Loucy (cell line): ENCODE measurements at regions not wholly inside any gene's neighbourhood (a gene's known extent, or its start where the extent isn't known, plus 50 kb on each side); places are given as distances from the start of the nearest gene placed in this dataset.

Experiments
- H2AFZ ChIP-seq: fragments of 200-600 bp; sonication (generic); 2 replicates; pipeline ENCODE4 v1.6.0; 2016; ENCODE audit warnings: antibody characterized with exemption, mild to moderate bottlenecking, low read length, moderate library complexity
- H3F3A ChIP-seq: fragments of 200-600 bp; 2 replicates; pipeline ENCODE4 v1.6.0; 2016; ENCODE audit warnings: antibody characterized with exemption, low read depth, mild to moderate bottlenecking
- H3K27me3 ChIP-seq: fragments of 200-600 bp; sonication (generic); 2 replicates; pipeline ENCODE4 v1.6.1; 2014; ENCODE audit warnings: low read length, mild to moderate bottlenecking; ENCODE audit not compliant: insufficient read depth, poor library complexity, severe bottlenecking
- H3K36me3 ChIP-seq: fragments of 200-600 bp; sonication (generic); 2 replicates; pipeline ENCODE4 v1.6.1; 2016; ENCODE audit warnings: low read length; ENCODE audit not compliant: insufficient read depth
- H3K4me1 ChIP-seq: fragments of 200-600 bp; sonication (generic); 2 replicates; pipeline ENCODE4 v1.5.1; 2014; ENCODE audit warnings: low read length, mild to moderate bottlenecking; ENCODE audit not compliant: insufficient read depth, poor library complexity, severe bottlenecking
- H3K4me2 ChIP-seq: fragments of 200-600 bp; sonication (generic); 2 replicates; pipeline ENCODE4 v1.6.0; 2014; ENCODE audit warnings: antibody characterized with exemption, low read length, low read depth, mild to moderate bottlenecking; ENCODE audit not compliant: poor library complexity, severe bottlenecking
- H3K4me3 ChIP-seq: fragments of 200-600 bp; sonication (generic); 2 replicates; pipeline ENCODE4 v1.5.1; 2014; ENCODE audit warnings: low read length, mild to moderate bottlenecking, mixed read lengths; ENCODE audit not compliant: poor library complexity, severe bottlenecking
- H3K79me2 ChIP-seq: fragments of 200-600 bp; sonication (generic); 2 replicates; pipeline ENCODE4 v1.6.1; 2014; ENCODE audit warnings: low read length; ENCODE audit not compliant: insufficient read depth
- H3K9ac ChIP-seq: fragments of 200-600 bp; sonication (generic); 2 replicates; pipeline ENCODE4 v1.6.0; 2014; ENCODE audit warnings: mild to moderate bottlenecking, low read depth, low read length, moderate library complexity; ENCODE audit not compliant: poor library complexity, severe bottlenecking
- H3K9me2 ChIP-seq: fragments of 200-600 bp; sonication (generic); replicated peaks from 2 replicates; pipeline ENCODE4 v1.6.1; 2016; ENCODE audit warnings: low read depth, low read length, mixed read lengths
- H3K9me3 ChIP-seq: fragments of 200-600 bp; sonication (generic); 2 replicates; pipeline ENCODE4 v1.6.1; 2014; ENCODE audit warnings: mild to moderate bottlenecking, antibody characterized with exemption, low read length, low read depth; ENCODE audit not compliant: insufficient read depth
- H4K20me1 ChIP-seq: fragments of 200-600 bp; sonication (generic); 2 replicates; pipeline ENCODE4 v1.6.0; 2014; ENCODE audit warnings: antibody characterized with exemption, low read length, mild to moderate bottlenecking; ENCODE audit not compliant: insufficient read depth, poor library complexity, severe bottlenecking
- EZH2phosphoT487 ChIP-seq: fragments of 200-600 bp; IDR thresholded peaks from 2 replicates; pipeline ENCODE4 v1.6.1; 2018; ENCODE audit warnings: antibody characterized with exemption, mild to moderate bottlenecking, moderate library complexity, borderline replicate concordance
- TF ChIP-seq, protein P1 (sequence below): fragments of 200-600 bp; sonication (generic); conservative IDR thresholded peaks from 2 replicates; pipeline ENCODE4 v1.5.1; 2014; ENCODE audit warnings: mild to moderate bottlenecking, antibody characterized with exemption, low read length

DNA sequence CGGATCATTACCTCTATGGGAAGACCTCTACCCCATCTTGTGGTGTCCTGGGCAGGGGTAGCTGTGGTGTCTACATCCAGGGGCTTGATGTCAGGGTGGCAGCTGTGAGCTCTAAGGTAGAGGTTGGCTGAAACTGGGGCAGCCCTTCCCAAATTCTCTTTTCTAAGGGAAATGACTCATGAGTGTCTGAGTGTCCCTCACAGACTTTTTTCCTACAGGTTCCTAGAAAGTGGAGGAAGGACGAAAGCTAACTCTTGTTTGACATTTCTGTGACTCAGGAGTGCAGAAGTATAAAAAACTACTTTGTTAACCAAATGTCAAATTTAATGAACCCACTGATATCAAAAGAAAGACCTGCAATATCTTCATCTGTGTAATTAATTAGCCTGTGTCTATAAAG, 481.5 kb downstream of the PDCD6IP start:
- no peak for TF ChIP-seq EZH2phosphoT487
- TF ChIP-seq, protein P1, sequence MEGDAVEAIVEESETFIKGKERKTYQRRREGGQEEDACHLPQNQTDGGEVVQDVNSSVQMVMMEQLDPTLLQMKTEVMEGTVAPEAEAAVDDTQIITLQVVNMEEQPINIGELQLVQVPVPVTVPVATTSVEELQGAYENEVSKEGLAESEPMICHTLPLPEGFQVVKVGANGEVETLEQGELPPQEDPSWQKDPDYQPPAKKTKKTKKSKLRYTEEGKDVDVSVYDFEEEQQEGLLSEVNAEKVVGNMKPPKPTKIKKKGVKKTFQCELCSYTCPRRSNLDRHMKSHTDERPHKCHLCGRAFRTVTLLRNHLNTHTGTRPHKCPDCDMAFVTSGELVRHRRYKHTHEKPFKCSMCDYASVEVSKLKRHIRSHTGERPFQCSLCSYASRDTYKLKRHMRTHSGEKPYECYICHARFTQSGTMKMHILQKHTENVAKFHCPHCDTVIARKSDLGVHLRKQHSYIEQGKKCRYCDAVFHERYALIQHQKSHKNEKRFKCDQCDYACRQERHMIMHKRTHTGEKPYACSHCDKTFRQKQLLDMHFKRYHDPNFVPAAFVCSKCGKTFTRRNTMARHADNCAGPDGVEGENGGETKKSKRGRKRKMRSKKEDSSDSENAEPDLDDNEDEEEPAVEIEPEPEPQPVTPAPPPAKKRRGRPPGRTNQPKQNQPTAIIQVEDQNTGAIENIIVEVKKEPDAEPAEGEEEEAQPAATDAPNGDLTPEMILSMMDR, result no peak
- Histone ChIP-seq H3K9me3 (no peaks in the 10 kb centered on the region), H3K36me3 (no peaks in the 10 kb centered on the region), H3K4me3 (no peak overlapping the region), H3K9ac (no peak overlapping the region), H3K79me2 (no peaks in the 10 kb centered on the region), H3K9me2 (no peaks in the 10 kb centered on the region), H3K4me1 (no peaks in the 10 kb centered on the region), H3F3A (no peaks in the 10 kb centered on the region), H3K27me3 (no peaks in the 10 kb centered on the region), H4K20me1 (no peaks in the 10 kb centered on the region), H3K4me2 (no peak overlapping the region), H2AFZ (no peak overlapping the region)

DNA sequence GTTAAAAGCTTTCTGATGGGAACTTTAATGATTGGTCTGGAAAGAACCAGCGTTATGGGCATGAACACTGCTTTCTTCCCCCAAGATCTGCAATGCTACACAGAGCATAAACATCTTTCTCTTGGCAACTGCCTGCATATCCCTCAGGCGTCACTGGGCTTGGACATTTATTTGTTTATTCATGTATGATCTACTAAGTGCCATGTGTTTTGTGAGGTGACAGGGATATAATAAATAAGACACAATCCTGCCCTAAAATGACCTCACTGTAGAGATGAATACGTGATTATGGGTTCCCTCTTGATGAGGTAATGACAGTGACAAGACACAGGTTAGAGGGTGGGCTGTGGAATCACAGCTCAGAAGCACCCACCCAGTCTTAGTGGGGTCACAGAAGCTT, 485.3 kb downstream of the PDCD6IP start:
- Histone ChIP-seq H3K79me2 (no peaks in the 10 kb centered on the region), H3F3A (no peaks in the 10 kb centered on the region), H3K27me3 (no peaks in the 10 kb centered on the region), H3K4me1 (no peaks in the 10 kb centered on the region), H3K4me2 (no peak overlapping the region), H2AFZ (no peak overlapping the region), H3K36me3 (no peaks in the 10 kb centered on the region), H3K9me2 (no peaks in the 10 kb centered on the region), H3K4me3 (no peak overlapping the region), H3K9me3 (no peaks in the 10 kb centered on the region), H3K9ac (no peak overlapping the region), H4K20me1 (no peaks in the 10 kb centered on the region)
- no peak for TF ChIP-seq EZH2phosphoT487
- TF ChIP-seq, protein P1, result no peak

DNA sequence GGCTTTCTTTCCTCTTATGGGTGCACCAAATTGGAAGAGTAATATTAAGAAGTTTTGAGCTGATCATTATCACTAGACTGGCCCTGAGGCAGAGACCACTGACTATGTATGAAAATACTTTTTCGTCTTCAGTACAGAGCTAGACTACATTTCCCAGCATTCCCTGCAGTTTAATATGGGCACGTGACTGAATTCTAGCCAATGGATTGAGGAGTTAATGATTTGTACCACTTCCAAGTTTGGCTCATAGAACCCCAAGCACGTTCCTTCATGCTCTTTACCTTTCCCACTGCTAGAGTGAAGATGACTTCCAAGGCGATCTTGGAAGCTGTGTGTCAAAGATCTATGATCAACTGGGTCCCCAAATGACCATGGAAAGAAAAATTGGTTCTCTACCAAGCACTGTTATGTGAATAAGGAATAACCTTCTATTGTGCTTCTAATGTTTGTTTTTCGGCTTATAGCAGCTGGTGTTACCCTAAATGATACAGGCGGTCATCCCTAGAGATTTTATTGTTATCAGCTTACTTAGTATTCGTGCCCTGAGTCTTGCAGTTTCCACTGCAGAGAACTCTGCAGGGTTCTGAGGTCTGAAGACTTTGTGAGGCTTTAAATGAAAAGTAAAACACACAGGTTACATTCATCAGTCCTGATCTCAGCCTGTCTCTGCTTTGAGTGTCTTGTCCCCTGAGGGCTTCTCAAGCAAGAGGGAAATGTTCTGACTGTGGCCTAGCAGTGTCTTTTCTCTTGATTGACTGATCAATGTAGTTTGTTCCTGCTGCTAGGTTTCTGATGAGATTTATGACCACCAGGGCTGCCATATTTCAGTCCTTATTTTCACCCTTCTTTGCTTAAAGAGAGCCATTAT, 486.8 kb downstream of the PDCD6IP start:
- Histone ChIP-seq H3K79me2 (no peaks in the 10 kb centered on the region), H3K9me2 (no peaks in the 10 kb centered on the region), H3K9ac (no peak overlapping the region), H3K4me2 (no peak overlapping the region), H3K4me1 (no peaks in the 10 kb centered on the region), H4K20me1 (no peaks in the 10 kb centered on the region), H3K36me3 (no peaks in the 10 kb centered on the region), H3K4me3 (no peak overlapping the region), H3K9me3 (no peaks in the 10 kb centered on the region), H3F3A (no peaks in the 10 kb centered on the region), H3K27me3 (no peaks in the 10 kb centered on the region), H2AFZ (no peak overlapping the region)
- TF ChIP-seq, protein P1, result no peak
- TF ChIP-seq EZH2phosphoT487, result no peak
